Epithelial cell of esophagus (primary cell): ENCODE measurements at regions not wholly inside any gene's neighbourhood (a gene's known extent, or its start where the extent isn't known, plus 50 kb on each side); places are given as distances from the start of the nearest gene placed in this dataset.
A peak's percentile ranks its signal among the peaks of the same experiment; 100 is the strongest.

Experiments used
- DNase-seq: peaks from one replicate; pipeline ENCODE4 v3.0.0; 2010; ENCODE audit warnings: low read depth
- H3K4me3 ChIP-seq: 2 replicates; pipeline ENCODE4 v1.5.1; 2011; ENCODE audit warnings: mild to moderate bottlenecking, low read length, control low read depth
- TF ChIP-seq, protein P1 (sequence below): IDR thresholded peaks from 2 replicates; pipeline ENCODE4 v1.5.1; 2011; ENCODE audit warnings: low read depth, mild to moderate bottlenecking, low read length, control low read depth, inconsistent platforms; ENCODE audit not compliant: insufficient read depth; ENCODE audit errors: missing control alignments

DNA sequence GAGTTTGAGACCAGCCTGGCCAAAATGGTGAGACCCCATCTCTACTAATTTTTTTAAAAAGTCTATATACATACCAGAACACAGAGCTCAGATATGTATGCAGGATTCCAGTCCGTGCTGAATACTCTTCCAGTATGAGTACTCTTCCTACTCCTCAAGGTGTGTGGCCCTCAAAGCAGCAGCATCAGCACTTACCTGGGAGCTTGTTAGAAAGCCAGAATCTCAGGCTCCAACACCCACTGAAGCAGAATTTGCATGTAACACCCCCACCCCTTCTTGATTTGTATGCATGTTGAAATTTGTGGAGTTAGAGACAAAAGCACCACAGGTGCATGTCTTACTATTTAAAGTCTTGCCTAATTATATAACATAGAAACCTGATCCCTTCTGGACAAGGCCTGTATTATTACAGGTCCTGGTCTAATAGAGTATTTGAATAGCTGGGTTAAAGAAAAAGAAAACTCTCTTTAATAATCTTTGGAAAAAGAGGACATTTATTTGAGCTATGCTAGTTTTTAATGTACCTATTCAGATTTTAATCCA, 50.3 kb upstream of the NFE2L2 start:
- TF ChIP-seq, protein P1, sequence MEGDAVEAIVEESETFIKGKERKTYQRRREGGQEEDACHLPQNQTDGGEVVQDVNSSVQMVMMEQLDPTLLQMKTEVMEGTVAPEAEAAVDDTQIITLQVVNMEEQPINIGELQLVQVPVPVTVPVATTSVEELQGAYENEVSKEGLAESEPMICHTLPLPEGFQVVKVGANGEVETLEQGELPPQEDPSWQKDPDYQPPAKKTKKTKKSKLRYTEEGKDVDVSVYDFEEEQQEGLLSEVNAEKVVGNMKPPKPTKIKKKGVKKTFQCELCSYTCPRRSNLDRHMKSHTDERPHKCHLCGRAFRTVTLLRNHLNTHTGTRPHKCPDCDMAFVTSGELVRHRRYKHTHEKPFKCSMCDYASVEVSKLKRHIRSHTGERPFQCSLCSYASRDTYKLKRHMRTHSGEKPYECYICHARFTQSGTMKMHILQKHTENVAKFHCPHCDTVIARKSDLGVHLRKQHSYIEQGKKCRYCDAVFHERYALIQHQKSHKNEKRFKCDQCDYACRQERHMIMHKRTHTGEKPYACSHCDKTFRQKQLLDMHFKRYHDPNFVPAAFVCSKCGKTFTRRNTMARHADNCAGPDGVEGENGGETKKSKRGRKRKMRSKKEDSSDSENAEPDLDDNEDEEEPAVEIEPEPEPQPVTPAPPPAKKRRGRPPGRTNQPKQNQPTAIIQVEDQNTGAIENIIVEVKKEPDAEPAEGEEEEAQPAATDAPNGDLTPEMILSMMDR, result no peak
- H3K4me3 ChIP-seq, result peak overlapping the region; percentile 42
- peak; percentile 50 for DNase-seq

- TF ChIP-seq, protein P1, result no peak
- no peak overlapping the region for H3K4me3 ChIP-seq
Measured at GRCh38 chr2:177315364-177315763, 50.8 kb upstream of the NFE2L2 start.

GRCh38 chr2:177316756-177317155, 52.2 kb upstream of the NFE2L2 start:
- TF ChIP-seq, protein P1, result no peak
- no peak overlapping the region for H3K4me3 ChIP-seq
- DNase-seq, result peak; percentile 77

More at GRCh38 chr2:177315364-177315763, 50.8 kb upstream of the NFE2L2 start:
- DNase-seq, result peak; percentile 84

DNA sequence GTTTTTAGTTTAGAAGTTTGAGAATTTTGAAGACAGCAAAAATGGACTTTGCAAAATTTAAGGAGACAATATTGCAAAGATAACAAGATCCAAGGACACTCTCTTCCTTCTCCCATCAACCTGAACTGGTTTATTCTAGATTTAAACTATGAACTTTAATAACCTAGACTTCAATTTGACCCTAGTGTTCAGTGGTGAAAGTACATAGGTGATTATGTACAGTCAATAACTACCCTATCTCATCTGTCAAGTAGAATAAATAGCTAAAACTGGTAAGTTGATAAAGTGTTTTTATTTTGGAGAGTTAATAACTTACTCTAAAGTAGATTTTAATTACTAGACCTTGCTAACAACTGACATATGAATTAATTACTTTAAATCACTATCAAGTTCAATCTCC, 52.9 kb upstream of the NFE2L2 start:
- DNase-seq, result no peak
- TF ChIP-seq, protein P1, result no peak
- H3K4me3 ChIP-seq, result no peak overlapping the region

DNA sequence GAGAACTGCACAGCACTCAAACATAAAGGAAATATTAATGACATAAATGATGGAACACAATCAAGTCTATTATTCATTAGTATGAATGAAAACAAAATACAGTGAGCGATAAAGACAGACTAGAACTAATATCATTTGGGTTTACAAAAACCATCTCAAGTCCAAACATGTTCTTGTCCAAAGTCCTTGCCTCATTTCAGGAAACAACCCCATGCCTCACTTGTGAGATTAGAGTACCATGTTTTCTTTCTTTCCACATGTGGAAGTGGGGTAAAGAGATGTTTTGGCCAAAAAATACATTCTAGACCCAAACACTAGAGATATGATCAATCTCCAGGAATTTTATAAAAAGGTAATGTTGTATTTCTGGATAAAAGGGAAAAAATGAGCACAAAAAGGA, 53.3 kb upstream of the NFE2L2 start:
- TF ChIP-seq, protein P1, result no peak
- DNase-seq, result peak; percentile 67
- no peak overlapping the region for H3K4me3 ChIP-seq

DNA sequence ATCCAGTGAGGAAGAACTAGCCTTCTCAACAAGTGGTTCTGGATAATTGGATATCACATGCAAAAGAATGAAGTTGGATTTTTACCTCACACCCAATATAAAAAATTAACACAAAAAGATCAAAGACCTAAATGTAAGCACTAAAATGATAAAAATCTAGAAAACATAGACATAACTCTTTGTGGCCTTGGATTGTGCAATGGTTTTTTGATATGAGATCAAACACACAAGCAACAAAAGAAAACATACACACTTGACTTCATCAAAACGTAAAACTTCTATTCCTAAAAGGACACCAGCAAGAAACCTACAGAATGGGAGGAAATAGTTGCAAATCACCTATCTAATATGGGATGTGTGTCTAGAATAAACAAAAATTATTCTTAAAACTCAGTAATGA, 54.1 kb upstream of the NFE2L2 start:
- TF ChIP-seq, protein P1, result no peak
- DNase-seq, result no peak
- no peak overlapping the region for H3K4me3 ChIP-seq

GRCh38 chr2:177320596-177320995, 56.1 kb upstream of the NFE2L2 start:
- no peak overlapping the region for H3K4me3 ChIP-seq
- TF ChIP-seq, protein P1, result no peak
- DNase-seq, result no peak
